ENCODE measurements at regions not wholly inside any gene's neighbourhood (a gene's known extent, or its start where the extent isn't known, plus 50 kb on each side); places are given as distances from the start of the nearest gene placed in this dataset.

DNA sequence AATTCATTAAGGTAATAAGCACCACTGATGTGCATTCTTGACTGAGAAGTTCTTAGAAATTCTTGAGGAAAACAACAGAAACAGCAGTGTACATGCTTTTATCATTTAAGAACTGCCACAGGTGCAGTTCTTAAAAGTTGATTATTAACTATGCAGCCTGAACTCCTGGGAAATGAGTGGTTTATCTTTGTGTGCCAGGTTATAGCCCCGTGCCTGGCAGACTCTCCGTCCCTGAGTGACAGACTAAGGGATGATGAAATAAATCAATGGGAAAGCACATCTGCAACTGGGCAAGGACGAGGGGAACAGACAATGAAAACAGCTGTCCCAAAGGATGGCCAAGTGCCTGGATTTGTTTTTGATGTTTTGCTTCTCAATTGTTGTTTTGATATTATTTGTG, 84.4 kb upstream of the SPATA13 start:
- H3K4me1 Mint-ChIP-seq (ENCODE audit: unreplicated experiment) = peaks cover 21% of the 10 kb centered on the region
- H3K36me3 Mint-ChIP-seq = no peaks in the 10 kb centered on the region
- H3K27me3 Mint-ChIP-seq = no peaks in the 10 kb centered on the region
- peak overlapping the region; percentile 72 for H3K27ac Mint-ChIP-seq
- peak overlapping the region; percentile 44 for H3K4me3 Mint-ChIP-seq
- no peaks in the 10 kb centered on the region for H3K9me3 Mint-ChIP-seq
- TF ChIP-seq, protein P1, sequence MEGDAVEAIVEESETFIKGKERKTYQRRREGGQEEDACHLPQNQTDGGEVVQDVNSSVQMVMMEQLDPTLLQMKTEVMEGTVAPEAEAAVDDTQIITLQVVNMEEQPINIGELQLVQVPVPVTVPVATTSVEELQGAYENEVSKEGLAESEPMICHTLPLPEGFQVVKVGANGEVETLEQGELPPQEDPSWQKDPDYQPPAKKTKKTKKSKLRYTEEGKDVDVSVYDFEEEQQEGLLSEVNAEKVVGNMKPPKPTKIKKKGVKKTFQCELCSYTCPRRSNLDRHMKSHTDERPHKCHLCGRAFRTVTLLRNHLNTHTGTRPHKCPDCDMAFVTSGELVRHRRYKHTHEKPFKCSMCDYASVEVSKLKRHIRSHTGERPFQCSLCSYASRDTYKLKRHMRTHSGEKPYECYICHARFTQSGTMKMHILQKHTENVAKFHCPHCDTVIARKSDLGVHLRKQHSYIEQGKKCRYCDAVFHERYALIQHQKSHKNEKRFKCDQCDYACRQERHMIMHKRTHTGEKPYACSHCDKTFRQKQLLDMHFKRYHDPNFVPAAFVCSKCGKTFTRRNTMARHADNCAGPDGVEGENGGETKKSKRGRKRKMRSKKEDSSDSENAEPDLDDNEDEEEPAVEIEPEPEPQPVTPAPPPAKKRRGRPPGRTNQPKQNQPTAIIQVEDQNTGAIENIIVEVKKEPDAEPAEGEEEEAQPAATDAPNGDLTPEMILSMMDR (conservative IDR thresholded peaks at IDR 0.05) = no peak
- DNase-seq (ENCODE audit: extremely low spot score, unreplicated experiment) = no peak

DNA sequence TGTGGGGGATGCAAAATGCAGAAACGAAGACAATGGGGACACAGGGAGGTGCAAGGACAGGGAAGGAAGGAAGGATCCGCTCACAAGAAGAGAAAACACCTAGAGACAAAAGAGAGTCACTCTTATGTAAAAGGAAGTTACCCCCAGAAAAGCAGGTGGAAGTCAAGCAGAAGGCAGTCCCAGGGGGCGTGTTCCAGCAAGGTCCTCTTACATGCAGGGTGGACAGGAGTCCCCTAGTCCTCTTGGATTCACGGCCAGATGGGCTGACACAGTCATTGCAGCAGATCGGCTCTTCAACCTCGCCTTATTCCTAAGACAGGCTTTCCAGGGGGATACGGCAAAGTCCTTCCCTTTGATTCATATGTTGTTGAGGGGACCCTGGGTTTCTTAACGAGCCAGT, 83.9 kb upstream of the SPATA13 start:
- Mint-ChIP-seq H3K4me3 (peak overlapping the region; percentile 44), H3K4me1 (ENCODE audit: unreplicated experiment) (peaks cover 17% of the 10 kb centered on the region), H3K27me3 (no peaks in the 10 kb centered on the region), H3K36me3 (no peaks in the 10 kb centered on the region), H3K27ac (peak overlapping the region; percentile 72), H3K9me3 (no peaks in the 10 kb centered on the region)
- TF ChIP-seq, protein P1 (conservative IDR thresholded peaks at IDR 0.05) = no peak
- DNase-seq (ENCODE audit: extremely low spot score, unreplicated experiment) = no peak

DNA sequence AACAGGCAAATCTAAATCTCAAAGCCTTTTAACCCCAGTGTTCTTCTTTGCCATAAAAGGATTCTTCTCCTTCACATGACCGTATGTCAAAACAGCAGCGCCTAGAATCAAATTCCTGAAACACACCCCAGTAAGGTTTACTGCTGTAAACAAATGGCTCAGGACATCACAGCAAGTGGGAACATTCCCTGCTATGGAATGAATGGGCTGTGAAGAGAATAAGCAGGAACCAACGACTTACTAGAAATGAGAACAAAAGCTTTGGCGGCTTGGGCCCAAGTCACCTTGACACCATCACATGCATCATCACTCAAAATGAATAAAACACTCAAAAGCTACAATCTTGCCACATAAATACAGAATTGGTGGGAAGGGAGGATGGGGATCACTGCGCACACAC, 80.4 kb upstream of the SPATA13 start:
- Mint-ChIP-seq H3K4me3 (no peak overlapping the region), H3K36me3 (no peaks in the 10 kb centered on the region), H3K27ac (no peak overlapping the region), H3K9me3 (no peaks in the 10 kb centered on the region), H3K4me1 (ENCODE audit: unreplicated experiment) (peaks cover 33% of the 10 kb centered on the region), H3K27me3 (no peaks in the 10 kb centered on the region)
- TF ChIP-seq, protein P1 (conservative IDR thresholded peaks at IDR 0.05) = no peak
- DNase-seq (ENCODE audit: extremely low spot score, unreplicated experiment) = no peak

DNA sequence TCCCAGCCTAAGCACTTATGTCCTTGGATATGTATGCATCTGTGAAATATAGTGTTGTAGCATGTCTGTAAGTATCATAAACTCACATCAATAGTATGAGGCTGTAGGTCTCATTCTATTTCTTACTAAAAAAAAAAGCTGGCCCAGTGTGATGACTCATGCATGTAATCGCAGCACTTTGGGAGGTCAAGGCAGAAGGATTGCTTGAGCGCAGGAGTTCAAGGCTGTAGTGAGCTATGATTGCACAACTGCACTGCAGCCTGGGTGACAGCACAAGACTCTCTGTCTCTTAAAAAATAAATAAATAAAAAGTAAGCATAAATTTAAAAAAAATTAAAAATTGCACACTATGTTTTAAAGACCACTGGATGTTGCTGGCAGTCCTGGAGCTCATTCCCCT, 79.1 kb upstream of the SPATA13 start:
- Mint-ChIP-seq H3K4me1 (ENCODE audit: unreplicated experiment) (peaks cover 34% of the 10 kb centered on the region), H3K9me3 (no peaks in the 10 kb centered on the region), H3K4me3 (no peak overlapping the region), H3K27ac (no peak overlapping the region), H3K27me3 (peaks cover 4% of the 10 kb centered on the region), H3K36me3 (no peaks in the 10 kb centered on the region)
- TF ChIP-seq, protein P1 (conservative IDR thresholded peaks at IDR 0.05) = no peak
- DNase-seq (ENCODE audit: extremely low spot score, unreplicated experiment) = no peak

DNA sequence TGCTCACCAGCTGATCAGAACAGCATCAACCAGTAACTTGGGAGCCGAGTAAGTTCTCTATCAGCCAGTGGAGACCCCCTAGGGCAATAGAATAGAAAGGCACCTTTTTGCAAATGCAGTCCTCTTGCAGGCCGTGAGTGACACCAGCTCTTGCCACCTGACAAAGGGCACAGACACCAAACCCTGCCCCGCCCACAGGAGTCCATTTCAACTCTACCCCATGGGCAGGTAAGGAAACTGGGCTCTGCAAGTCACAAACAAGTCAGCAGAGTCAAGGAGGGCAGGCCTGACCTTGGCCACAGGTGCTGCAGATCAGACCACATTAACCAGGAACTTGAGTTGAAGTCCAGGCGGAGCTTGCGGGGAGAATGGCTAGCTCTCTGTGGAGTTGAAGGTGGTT, 77.4 kb upstream of the SPATA13 start:
- Mint-ChIP-seq H3K27ac (no peak overlapping the region), H3K4me3 (no peak overlapping the region), H3K9me3 (no peaks in the 10 kb centered on the region), H3K4me1 (ENCODE audit: unreplicated experiment) (peaks cover 40% of the 10 kb centered on the region), H3K36me3 (no peaks in the 10 kb centered on the region), H3K27me3 (peaks cover 4% of the 10 kb centered on the region)
- TF ChIP-seq, protein P1 (conservative IDR thresholded peaks at IDR 0.05) = no peak
- no peak for DNase-seq (ENCODE audit: extremely low spot score, unreplicated experiment)

All from type B pancreatic cell (in vitro differentiated cells).